ENCODE measurements at regions not wholly inside any gene's neighbourhood (a gene's known extent, or its start where the extent isn't known, plus 50 kb on each side); places are given as distances from the start of the nearest gene placed in this dataset.

DNA sequence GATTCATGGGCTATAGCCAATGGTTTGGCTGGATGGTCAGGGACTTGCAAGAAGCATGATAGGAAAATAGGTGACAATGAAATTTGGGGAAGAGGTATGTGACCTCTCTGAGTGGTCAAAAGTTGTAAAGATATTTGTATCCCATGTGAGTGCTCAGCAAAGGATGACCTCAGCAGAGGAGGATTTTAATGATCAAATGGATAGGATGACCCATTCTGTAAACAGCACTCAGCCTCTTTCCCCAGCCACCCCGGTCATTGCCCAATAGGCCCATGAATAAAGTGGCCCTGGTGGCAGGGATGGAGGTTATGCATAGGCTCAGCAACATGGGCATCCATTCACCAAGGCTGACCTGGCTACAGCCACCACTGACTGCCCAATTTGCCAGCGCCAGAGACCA, 138.4 kb upstream of the SPDL1 start:
- no peak overlapping the region for H3K27ac ChIP-seq (ENCODE audit: low read depth, low read length)

DNA sequence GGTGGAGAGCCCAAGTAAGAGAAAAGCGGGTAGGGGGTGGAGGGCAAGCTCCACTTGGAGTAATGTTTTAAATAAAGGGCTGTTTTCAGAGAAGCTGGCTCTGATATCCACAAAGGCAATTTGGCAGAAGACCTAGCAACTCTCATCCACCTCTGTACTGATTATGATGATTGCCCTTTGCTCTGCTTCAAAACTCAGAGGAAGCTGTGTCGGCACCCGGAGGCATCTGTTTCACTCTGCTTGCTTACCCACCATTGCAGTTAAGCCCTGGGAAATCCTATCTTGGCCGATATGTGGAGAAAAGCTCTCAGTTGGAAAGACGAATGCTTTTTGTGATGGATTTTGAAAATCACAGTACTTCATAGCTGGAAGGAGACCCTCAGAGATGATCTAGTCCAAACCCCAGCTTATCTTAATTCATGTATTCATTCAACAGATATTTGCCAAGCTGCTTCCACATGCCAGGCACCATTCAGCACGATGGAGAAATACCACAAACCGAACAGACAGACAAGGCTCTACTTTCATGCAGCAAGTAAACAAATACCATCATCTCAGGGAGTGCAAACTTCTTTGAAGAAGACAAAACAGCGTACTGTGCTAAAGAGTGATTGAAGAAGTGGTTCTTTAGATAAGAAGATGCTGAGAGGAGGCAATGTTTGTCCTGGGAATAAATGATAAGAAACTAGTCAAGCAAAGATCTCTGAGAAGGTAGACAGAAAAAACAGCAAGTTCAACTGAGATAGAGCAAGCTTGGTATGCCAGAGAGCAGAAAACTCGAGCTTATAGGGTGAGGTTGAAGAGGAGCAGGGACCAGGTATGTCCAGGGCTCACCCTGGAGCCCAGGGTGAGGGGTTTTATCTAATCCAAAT, 140.4 kb upstream of the SPDL1 start:
- H2AFZ ChIP-seq (ENCODE audit: insufficient read depth, low read length, poor library complexity) = no peak overlapping the region
- H3K27me3 ChIP-seq (ENCODE audit: insufficient read depth, low read length) = no peaks in the 10 kb centered on the region
- H3K4ac ChIP-seq (ENCODE audit: low read depth, low read length) = no peak overlapping the region
- H3K23ac ChIP-seq (ENCODE audit: low read length) = no peak overlapping the region
- no peak overlapping the region for H4K91ac ChIP-seq (ENCODE audit: low read depth, low read length)
- H3K4me3 ChIP-seq (ENCODE audit: low read depth, low read length) = no peak overlapping the region
- H3K79me2 ChIP-seq (ENCODE audit: control insufficient read depth, insufficient read depth, low read length, poor library complexity) = no peaks in the 10 kb centered on the region
- H3K9ac ChIP-seq (ENCODE audit: low read length) = no peak overlapping the region
- H3K4me1 ChIP-seq (ENCODE audit: control insufficient read depth in 1 of 2, insufficient read depth in 2 of 2, low read length in 2 of 2) = no peaks in the 10 kb centered on the region
- no peak overlapping the region for H2AK5ac ChIP-seq (ENCODE audit: low read length)
- no peak for DNase-seq
- no peak overlapping the region for H3K14ac ChIP-seq (ENCODE audit: low read length)
- no CpG with 5 or more reads among the region's 9 CpGs for WGBS (ENCODE audit: extremely low coverage, insufficient coverage, insufficient read length)
- H2BK5ac ChIP-seq (ENCODE audit: low read depth, low read length, poor library complexity) = no peak overlapping the region
- H3K18ac ChIP-seq (ENCODE audit: low read length) = no peak overlapping the region
- no peak overlapping the region for H3K4me2 ChIP-seq (ENCODE audit: low read length)
- no peak overlapping the region for H3K27ac ChIP-seq (ENCODE audit: low read depth, low read length)
- no peak overlapping the region for H4K12ac ChIP-seq (ENCODE audit: low read depth, low read length)
- no peaks in the 10 kb centered on the region for H3K79me1 ChIP-seq (ENCODE audit: low read length)
- no peaks in the 10 kb centered on the region for H3K36me3 ChIP-seq (ENCODE audit: control insufficient read depth in 1 of 2, insufficient read depth in 2 of 2, low read length in 2 of 2)
- no peak overlapping the region for H2BK120ac ChIP-seq (ENCODE audit: insufficient read depth, low read length, poor library complexity)
- H2BK12ac ChIP-seq (ENCODE audit: low read length) = no peak overlapping the region
- peaks cover 2% of the 10 kb centered on the region for H3K9me3 ChIP-seq (ENCODE audit: insufficient read depth, low read depth, low read length)
- no peak overlapping the region for H4K8ac ChIP-seq (ENCODE audit: low read depth, low read length)

More for the DNA sequence above, 138.4 kb upstream of the SPDL1 start:
- Histone ChIP-seq H2BK120ac (ENCODE audit: insufficient read depth, low read length, poor library complexity) (no peak overlapping the region), H3K14ac (ENCODE audit: low read length) (no peak overlapping the region), H2AK5ac (ENCODE audit: low read length) (no peak overlapping the region), H4K91ac (ENCODE audit: low read depth, low read length) (no peak overlapping the region), H3K79me2 (ENCODE audit: control insufficient read depth, insufficient read depth, low read length, poor library complexity) (no peaks in the 10 kb centered on the region), H3K27me3 (ENCODE audit: insufficient read depth, low read length) (no peaks in the 10 kb centered on the region), H3K9me3 (ENCODE audit: insufficient read depth, low read depth, low read length) (peaks cover 2% of the 10 kb centered on the region), H2AFZ (ENCODE audit: insufficient read depth, low read length, poor library complexity) (no peak overlapping the region), H3K4ac (ENCODE audit: low read depth, low read length) (no peak overlapping the region), H3K18ac (ENCODE audit: low read length) (no peak overlapping the region), H2BK12ac (ENCODE audit: low read length) (no peak overlapping the region), H3K23ac (ENCODE audit: low read length) (no peak overlapping the region), H3K4me3 (ENCODE audit: low read depth, low read length) (no peak overlapping the region), H4K12ac (ENCODE audit: low read depth, low read length) (no peak overlapping the region), H4K8ac (ENCODE audit: low read depth, low read length) (no peak overlapping the region), H3K36me3 (ENCODE audit: control insufficient read depth in 1 of 2, insufficient read depth in 2 of 2, low read length in 2 of 2) (no peaks in the 10 kb centered on the region), H2BK5ac (ENCODE audit: low read depth, low read length, poor library complexity) (no peak overlapping the region), H3K79me1 (ENCODE audit: low read length) (no peaks in the 10 kb centered on the region), H3K9ac (ENCODE audit: low read length) (no peak overlapping the region), H3K4me1 (ENCODE audit: control insufficient read depth in 1 of 2, insufficient read depth in 2 of 2, low read length in 2 of 2) (no peaks in the 10 kb centered on the region), H3K4me2 (ENCODE audit: low read length) (no peak overlapping the region)
- WGBS (ENCODE audit: extremely low coverage, insufficient coverage, insufficient read length) = no CpG with 5 or more reads among the region's 2 CpGs
- DNase-seq = no peak

DNA sequence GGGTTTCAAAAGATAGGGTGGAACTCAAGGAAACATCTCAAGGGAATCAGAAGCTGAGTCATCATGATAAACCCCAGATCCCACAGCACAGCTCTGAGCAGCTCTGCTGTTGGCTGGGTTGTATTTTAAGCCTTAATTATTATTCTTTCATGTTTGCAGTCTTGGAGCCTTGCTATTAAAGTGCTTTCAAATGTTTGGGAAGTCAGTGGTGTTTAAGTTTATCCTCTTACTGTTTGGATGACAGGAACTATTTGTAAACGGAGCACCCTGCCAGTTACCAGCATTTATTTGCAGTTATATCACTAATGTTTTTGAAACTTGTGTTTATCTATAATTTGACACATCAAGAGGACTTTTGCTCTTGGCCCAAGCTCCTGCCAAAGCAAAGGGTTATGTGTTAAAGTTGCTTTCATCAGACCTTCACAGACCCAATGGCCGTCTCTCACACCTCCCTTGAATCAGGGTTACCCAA, 141.1 kb upstream of the SPDL1 start:
- Histone ChIP-seq H3K18ac (ENCODE audit: low read length) (no peak overlapping the region), H2AK5ac (ENCODE audit: low read length) (no peak overlapping the region), H4K8ac (ENCODE audit: low read depth, low read length) (no peak overlapping the region), H3K14ac (ENCODE audit: low read length) (no peak overlapping the region), H3K9me3 (ENCODE audit: insufficient read depth, low read depth, low read length) (peaks cover 2% of the 10 kb centered on the region), H3K36me3 (ENCODE audit: control insufficient read depth in 1 of 2, insufficient read depth in 2 of 2, low read length in 2 of 2) (no peaks in the 10 kb centered on the region), H3K4ac (ENCODE audit: low read depth, low read length) (no peak overlapping the region), H2BK120ac (ENCODE audit: insufficient read depth, low read length, poor library complexity) (no peak overlapping the region), H3K23ac (ENCODE audit: low read length) (no peak overlapping the region), H3K27me3 (ENCODE audit: insufficient read depth, low read length) (no peaks in the 10 kb centered on the region), H3K4me3 (ENCODE audit: low read depth, low read length) (no peak overlapping the region), H3K27ac (ENCODE audit: low read depth, low read length) (no peak overlapping the region), H2BK12ac (ENCODE audit: low read length) (no peak overlapping the region), H4K91ac (ENCODE audit: low read depth, low read length) (no peak overlapping the region), H3K4me2 (ENCODE audit: low read length) (no peak overlapping the region), H4K12ac (ENCODE audit: low read depth, low read length) (no peak overlapping the region), H3K79me1 (ENCODE audit: low read length) (no peaks in the 10 kb centered on the region), H2AFZ (ENCODE audit: insufficient read depth, low read length, poor library complexity) (no peak overlapping the region), H3K79me2 (ENCODE audit: control insufficient read depth, insufficient read depth, low read length, poor library complexity) (no peaks in the 10 kb centered on the region), H2BK5ac (ENCODE audit: low read depth, low read length, poor library complexity) (no peak overlapping the region), H3K9ac (ENCODE audit: low read length) (no peak overlapping the region), H3K4me1 (ENCODE audit: control insufficient read depth in 1 of 2, insufficient read depth in 2 of 2, low read length in 2 of 2) (no peaks in the 10 kb centered on the region)
- no peak for DNase-seq
- WGBS (ENCODE audit: extremely low coverage, insufficient coverage, insufficient read length) = no CpG with 5 or more reads among the region's 2 CpGs

DNA sequence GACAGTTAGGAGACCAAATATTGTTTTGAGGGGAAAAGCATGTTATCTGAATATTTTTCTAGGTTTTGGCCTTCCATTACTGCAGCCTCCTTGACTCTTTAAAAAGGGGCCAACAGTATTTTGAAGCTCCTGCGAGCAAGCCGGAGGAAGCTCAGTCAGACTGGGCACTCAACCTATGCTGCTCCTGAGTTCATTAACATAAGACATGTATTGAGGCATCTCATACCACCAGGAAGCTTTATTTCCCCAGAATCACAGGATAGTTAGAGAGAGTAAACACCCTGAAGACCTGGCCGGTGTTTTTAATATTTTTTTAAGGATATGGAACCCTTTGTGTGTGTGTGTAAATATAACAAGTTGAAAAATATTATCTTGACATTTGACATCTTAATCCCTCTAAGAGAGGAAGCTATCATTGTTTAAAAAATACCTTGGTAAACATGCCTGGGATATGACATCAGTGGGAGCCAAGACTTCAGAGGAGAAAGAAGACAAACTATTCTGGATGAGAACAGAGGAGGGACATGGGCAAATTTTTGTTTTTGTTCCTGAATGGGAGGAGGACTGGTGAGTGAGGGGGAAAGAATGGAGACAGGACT, 139.3 kb upstream of the SLIT3 start:
- no peak overlapping the region for H3K4ac ChIP-seq (ENCODE audit: low read depth, low read length)
- H2AK5ac ChIP-seq (ENCODE audit: low read length) = no peak overlapping the region
- H4K8ac ChIP-seq (ENCODE audit: low read depth, low read length) = no peak overlapping the region
- no peak overlapping the region for H2BK12ac ChIP-seq (ENCODE audit: low read length)
- H3K4me3 ChIP-seq (ENCODE audit: low read depth, low read length) = no peak overlapping the region
- no peaks in the 10 kb centered on the region for H3K79me2 ChIP-seq (ENCODE audit: control insufficient read depth, insufficient read depth, low read length, poor library complexity)
- H3K18ac ChIP-seq (ENCODE audit: low read length) = no peak overlapping the region
- no peak overlapping the region for H2AFZ ChIP-seq (ENCODE audit: insufficient read depth, low read length, poor library complexity)
- H4K12ac ChIP-seq (ENCODE audit: low read depth, low read length) = no peak overlapping the region
- no peak overlapping the region for H3K4me2 ChIP-seq (ENCODE audit: low read length)
- no peaks in the 10 kb centered on the region for H3K4me1 ChIP-seq (ENCODE audit: control insufficient read depth in 1 of 2, insufficient read depth in 2 of 2, low read length in 2 of 2)
- H3K23ac ChIP-seq (ENCODE audit: low read length) = no peak overlapping the region
- H2BK5ac ChIP-seq (ENCODE audit: low read depth, low read length, poor library complexity) = no peak overlapping the region
- peaks cover 2% of the 10 kb centered on the region for H3K9me3 ChIP-seq (ENCODE audit: insufficient read depth, low read depth, low read length)
- no peaks in the 10 kb centered on the region for H3K27me3 ChIP-seq (ENCODE audit: insufficient read depth, low read length)
- H2BK120ac ChIP-seq (ENCODE audit: insufficient read depth, low read length, poor library complexity) = no peak overlapping the region
- no CpG with 5 or more reads among the region's 3 CpGs for WGBS (ENCODE audit: extremely low coverage, insufficient coverage, insufficient read length)
- no peak overlapping the region for H3K14ac ChIP-seq (ENCODE audit: low read length)
- no peaks in the 10 kb centered on the region for H3K79me1 ChIP-seq (ENCODE audit: low read length)
- DNase-seq = no peak
- no peaks in the 10 kb centered on the region for H3K36me3 ChIP-seq (ENCODE audit: control insufficient read depth in 1 of 2, insufficient read depth in 2 of 2, low read length in 2 of 2)
- H4K91ac ChIP-seq (ENCODE audit: low read depth, low read length) = no peak overlapping the region
- H3K9ac ChIP-seq (ENCODE audit: low read length) = no peak overlapping the region
- H3K27ac ChIP-seq (ENCODE audit: low read depth, low read length) = no peak overlapping the region
